Keratinocyte (primary cell): ENCODE measurements at regions not wholly inside any gene's neighbourhood (a gene's known extent, or its start where the extent isn't known, plus 50 kb on each side); places are given as distances from the start of the nearest gene placed in this dataset.

ENCODE experiments used
- CTCF ChIP-seq, 3 experiments: IDR thresholded peaks in 1 of 3; conservative IDR thresholded peaks in 1 of 3; optimal IDR thresholded peaks in 1 of 3; 2 replicates in 2 of 3; 3 replicates in 1 of 3; pipeline versions ENCODE3 to v1.5.1; 2011; ENCODE audit warnings: low read length in 3 of 3, mild to moderate bottlenecking in 3 of 3, moderate library complexity in 2 of 3, control low read depth in 1 of 3, inconsistent platforms in 1 of 3; ENCODE audit not compliant: insufficient read depth in 2 of 3; ENCODE audit errors: extremely low read depth in 1 of 3
- EZH2 ChIP-seq: IDR thresholded peaks from one replicate; pipeline ENCODE4 v1.6.1; 2012; ENCODE audit warnings: inconsistent platforms, mild to moderate bottlenecking, low read length, moderate library complexity

- no peak for TF ChIP-seq CTCF (optimal IDR thresholded peaks at IDR 0.05 in 1 of 3, IDR thresholded peaks at IDR 0.05 in 1 of 3, conservative IDR thresholded peaks at IDR 0.05 in 1 of 3; ENCODE audit: extremely low read depth in 1 of 3, insufficient read depth in 2 of 3, low read length in 3 of 3)
- no peak for TF ChIP-seq EZH2
Observed at GRCh38 chr5:88539693-88540365, 271.2 kb upstream of the TMEM161B start.
